H1 (cell line): ENCODE measurements at regions not wholly inside any gene's neighbourhood (a gene's known extent, or its start where the extent isn't known, plus 50 kb on each side); places are given as distances from the start of the nearest gene placed in this dataset.

ENCODE experiments used
- CHD7 ChIP-seq: fragments of 300-600 bp; sonication (generic); IDR thresholded peaks from 2 replicates; pipeline ENCODE4 v1.7.1; 2012; ENCODE audit warnings: low read length, moderate library complexity, mild to moderate bottlenecking, inconsistent platforms; ENCODE audit not compliant: insufficient replicate concordance
- CTBP2 ChIP-seq: IDR thresholded peaks from 2 replicates; pipeline ENCODE4 v1.7.0; 2011; ENCODE audit warnings: borderline replicate concordance, mild to moderate bottlenecking, moderate library complexity, mixed read lengths, low read length; ENCODE audit not compliant: insufficient read depth, insufficient read length
- CTCF ChIP-seq, 3 experiments: IDR thresholded peaks; 1 replicate in 2 of 3; 2 replicates in 1 of 3; pipeline versions ENCODE4 v1.5.1 to v1.6.1; 2011; ENCODE audit warnings: low read length in 3 of 3, mild to moderate bottlenecking in 3 of 3, inconsistent platforms in 2 of 3, low read depth in 1 of 3, moderate library complexity in 1 of 3; ENCODE audit not compliant: insufficient read depth in 1 of 3; ENCODE audit errors: control extremely low read depth in 1 of 3
- GTF2F1 ChIP-seq: IDR thresholded peaks from 2 replicates; pipeline ENCODE4 v1.6.1; 2012; ENCODE audit warnings: low read depth, low read length, improper control_type of control experiment, borderline replicate concordance
- TAF1 ChIP-seq: IDR thresholded peaks from 2 replicates; pipeline ENCODE4 v1.6.1; 2011; ENCODE audit warnings: mild to moderate bottlenecking, low read depth, low read length

- no peak for TF ChIP-seq CTCF (IDR thresholded peaks at IDR 0.05; ENCODE audit: control extremely low read depth in 1 of 3, insufficient read depth in 1 of 3, low read depth in 1 of 3, low read length in 3 of 3)
- TF ChIP-seq TAF1 = no peak
- TF ChIP-seq CTBP2 = no peak
- no peak for TF ChIP-seq CHD7
- no peak for TF ChIP-seq GTF2F1
Measured at GRCh38 chr6:87753131-87753685, 51.2 kb upstream of the AKIRIN2 start (continued).
